Vagina (tissue), 2 donors: ENCODE measurements at regions not wholly inside any gene's neighbourhood (a gene's known extent, or its start where the extent isn't known, plus 50 kb on each side); places are given as distances from the start of the nearest gene placed in this dataset.

ENCODE experiments used
- DNase-seq, 2 donors: peaks; one replicate each; pipeline ENCODE4 v3.0.0-alpha.2; 2017; ENCODE audit errors: extremely low spot score in 2 of 2
- H3K27ac ChIP-seq: fragments of 200-600 bp; sonication (generic); one replicate; pipeline ENCODE4 v1.5.1; 2019
- H3K27me3 ChIP-seq: fragments of 200-600 bp; sonication (generic); one replicate; pipeline ENCODE4 v1.5.1; 2019
- H3K36me3 ChIP-seq, 2 donors: fragments of 200-600 bp; sonication (generic); one replicate each; pipeline ENCODE4 v1.5.1; 2017 to 2019
- H3K4me1 ChIP-seq: fragments of 200-600 bp; sonication (generic); one replicate; pipeline ENCODE4 v1.5.1; 2019
- H3K4me3 ChIP-seq, 2 donors: fragments of 200-600 bp; sonication (generic); 1 replicate in 1 of 2; 2 replicates in 1 of 2; pipeline ENCODE4 v1.5.1; 2016 to 2019
- H3K9me3 ChIP-seq: fragments of 200-600 bp; sonication (generic); one replicate; pipeline ENCODE4 v1.5.1; 2019
- POLR2A ChIP-seq, 2 donors: fragments of 450-650 bp; IDR thresholded peaks; one replicate each; pipeline ENCODE4 v1.6.1; 2017; ENCODE audit warnings: antibody characterized with exemption in 2 of 2, mild to moderate bottlenecking in 2 of 2, moderate library complexity in 2 of 2
- POLR2AphosphoS5 ChIP-seq, 2 donors: sonication (generic); formaldehyde crosslinking; IDR thresholded peaks; one replicate each; pipeline ENCODE4 v1.9.0; 2017; ENCODE audit warnings: antibody characterized with exemption in 2 of 2, mild to moderate bottlenecking in 2 of 2, low read depth in 1 of 2; ENCODE audit not compliant: insufficient read depth in 1 of 2
- intact Hi-C: fragments of 100-400 bp; cut with DNase I; formaldehyde crosslinking; loops from one replicate; pipeline ENCODE4 v1.15.1; 2023
- TF ChIP-seq, protein P1 (sequence below), 3 experiments: fragments of 450-650 bp in 2 of 3; fragments of 200-600 bp in 1 of 3; sonication (generic) in 1 of 3; IDR thresholded peaks; one replicate each; pipeline ENCODE4 v1.5.1; 2017 to 2019; ENCODE audit warnings: antibody characterized with exemption in 3 of 3, mild to moderate bottlenecking in 2 of 3, moderate library complexity in 2 of 3

GRCh38 chr5:176725521-176726280, 78.4 kb downstream of the TSPAN17 start:
- intact Hi-C loops: no loop called here
- H3K27me3 ChIP-seq: peaks cover 3% of the 10 kb centered on the region
- no peaks in the 10 kb centered on the region for H3K36me3 ChIP-seq
- DNase-seq: no peak
- no peaks in the 10 kb centered on the region for H3K4me1 ChIP-seq
- H3K4me3 ChIP-seq: no peak overlapping the region
- TF ChIP-seq POLR2AphosphoS5 (IDR thresholded peaks at IDR 0.05; ENCODE audit: insufficient read depth in 1 of 2, low read depth in 1 of 2) (no peak), POLR2A (IDR thresholded peaks at IDR 0.05) (no peak)
- TF ChIP-seq, protein P1, sequence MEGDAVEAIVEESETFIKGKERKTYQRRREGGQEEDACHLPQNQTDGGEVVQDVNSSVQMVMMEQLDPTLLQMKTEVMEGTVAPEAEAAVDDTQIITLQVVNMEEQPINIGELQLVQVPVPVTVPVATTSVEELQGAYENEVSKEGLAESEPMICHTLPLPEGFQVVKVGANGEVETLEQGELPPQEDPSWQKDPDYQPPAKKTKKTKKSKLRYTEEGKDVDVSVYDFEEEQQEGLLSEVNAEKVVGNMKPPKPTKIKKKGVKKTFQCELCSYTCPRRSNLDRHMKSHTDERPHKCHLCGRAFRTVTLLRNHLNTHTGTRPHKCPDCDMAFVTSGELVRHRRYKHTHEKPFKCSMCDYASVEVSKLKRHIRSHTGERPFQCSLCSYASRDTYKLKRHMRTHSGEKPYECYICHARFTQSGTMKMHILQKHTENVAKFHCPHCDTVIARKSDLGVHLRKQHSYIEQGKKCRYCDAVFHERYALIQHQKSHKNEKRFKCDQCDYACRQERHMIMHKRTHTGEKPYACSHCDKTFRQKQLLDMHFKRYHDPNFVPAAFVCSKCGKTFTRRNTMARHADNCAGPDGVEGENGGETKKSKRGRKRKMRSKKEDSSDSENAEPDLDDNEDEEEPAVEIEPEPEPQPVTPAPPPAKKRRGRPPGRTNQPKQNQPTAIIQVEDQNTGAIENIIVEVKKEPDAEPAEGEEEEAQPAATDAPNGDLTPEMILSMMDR (IDR thresholded peaks at IDR 0.05): no peak
- no peaks in the 10 kb centered on the region for H3K9me3 ChIP-seq
- H3K27ac ChIP-seq: no peak overlapping the region

DNA sequence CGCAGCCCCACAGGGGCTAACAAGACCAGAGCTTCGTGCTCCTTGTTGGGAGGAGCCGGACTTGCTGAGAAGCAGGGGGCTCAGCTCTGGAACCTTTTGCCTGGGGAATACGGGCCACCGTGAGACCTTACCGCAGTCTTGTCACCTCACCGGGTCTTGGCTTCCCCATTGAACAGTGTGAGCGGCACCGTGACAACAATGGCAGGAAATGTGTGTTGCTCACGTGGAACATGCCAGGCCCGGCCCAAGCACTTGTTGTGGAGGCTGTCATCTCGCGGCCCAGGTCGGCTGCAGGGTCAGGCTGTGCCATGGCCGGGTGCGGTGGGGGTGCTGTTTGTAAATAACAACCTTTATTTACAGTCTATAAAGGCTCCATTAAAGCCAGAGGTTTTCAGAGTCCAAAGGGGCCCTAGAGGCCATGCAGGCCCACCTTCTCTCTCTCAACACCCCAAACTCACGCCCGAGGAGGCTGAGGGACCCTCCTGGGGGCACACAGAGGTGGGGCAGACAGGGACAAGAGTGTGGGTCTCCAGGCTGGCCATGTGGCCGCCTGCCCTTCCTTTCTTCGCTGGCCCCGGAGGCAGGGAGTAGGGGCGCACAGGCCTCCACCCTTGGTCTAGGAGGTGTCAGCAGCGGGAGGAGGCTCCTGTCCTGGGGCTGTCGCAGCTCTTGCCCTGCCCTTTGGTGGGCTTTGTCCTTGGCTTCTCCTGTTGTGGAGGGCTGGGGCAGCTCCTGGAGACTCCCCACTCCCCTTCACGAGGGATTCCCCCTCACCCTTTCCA, 79.7 kb downstream of the TSPAN17 start:
- Histone ChIP-seq H3K36me3 (no peaks in the 10 kb centered on the region), H3K27me3 (peaks cover 3% of the 10 kb centered on the region), H3K27ac (no peak overlapping the region), H3K9me3 (no peaks in the 10 kb centered on the region), H3K4me1 (no peaks in the 10 kb centered on the region), H3K4me3 (no peak overlapping the region)
- TF ChIP-seq POLR2A (IDR thresholded peaks at IDR 0.05): no peak
- TF ChIP-seq, protein P1 (IDR thresholded peaks at IDR 0.05): no peak
- no peak for TF ChIP-seq POLR2AphosphoS5 (IDR thresholded peaks at IDR 0.05; ENCODE audit: insufficient read depth in 1 of 2, low read depth in 1 of 2)
- no peak for DNase-seq
- intact Hi-C loops: no loop called here

GRCh38 chr5:176727528-176727900, 80.2 kb downstream of the TSPAN17 start:
- Histone ChIP-seq H3K4me1 (no peaks in the 10 kb centered on the region), H3K36me3 (no peaks in the 10 kb centered on the region), H3K27ac (no peak overlapping the region), H3K4me3 (no peak overlapping the region), H3K27me3 (peaks cover 3% of the 10 kb centered on the region), H3K9me3 (no peaks in the 10 kb centered on the region)
- DNase-seq: no peak
- intact Hi-C loops: no loop called here
- TF ChIP-seq POLR2A (IDR thresholded peaks at IDR 0.05) (no peak), POLR2AphosphoS5 (IDR thresholded peaks at IDR 0.05; ENCODE audit: insufficient read depth in 1 of 2, low read depth in 1 of 2) (no peak)
- TF ChIP-seq, protein P1 (IDR thresholded peaks at IDR 0.05): no peak

DNA sequence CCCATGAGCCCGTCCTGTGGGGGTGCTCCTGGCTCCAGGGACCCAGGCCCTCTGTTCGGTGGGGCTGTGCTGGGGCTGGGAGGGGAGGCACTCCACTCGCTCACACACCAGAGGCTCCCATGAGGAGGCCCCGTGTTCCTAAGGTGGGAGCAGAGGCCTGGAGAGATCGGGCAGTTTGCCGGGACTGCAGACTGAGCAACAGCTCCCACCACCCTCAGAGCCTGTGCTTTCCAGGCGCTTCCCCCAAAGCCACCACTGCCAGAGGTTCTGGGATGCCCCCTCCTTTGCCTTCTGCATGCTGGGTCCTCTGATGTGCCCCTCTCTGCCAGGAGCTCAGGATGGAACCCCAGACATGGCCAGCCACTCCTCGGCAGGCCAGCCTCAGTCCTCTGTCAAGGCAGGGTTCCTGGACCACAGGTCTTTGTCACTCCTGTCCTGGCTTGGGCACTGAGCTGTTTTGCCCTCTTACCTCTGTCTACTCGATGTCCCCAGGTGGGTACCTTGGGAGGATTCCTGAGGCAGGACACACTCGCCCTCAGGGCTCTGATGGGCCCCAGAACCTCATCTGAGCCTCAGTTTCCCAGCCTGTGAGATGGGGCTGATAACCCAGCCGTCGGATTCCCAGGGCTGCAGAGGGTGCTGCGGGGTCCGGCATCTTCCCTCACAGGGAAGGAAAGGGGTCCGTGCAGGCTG, 80.8 kb downstream of the TSPAN17 start:
- Histone ChIP-seq H3K36me3 (no peaks in the 10 kb centered on the region), H3K4me1 (no peaks in the 10 kb centered on the region), H3K4me3 (no peak overlapping the region), H3K27me3 (peaks cover 3% of the 10 kb centered on the region), H3K9me3 (no peaks in the 10 kb centered on the region), H3K27ac (no peak overlapping the region)
- intact Hi-C loops: no loop called here
- DNase-seq: no peak
- TF ChIP-seq, protein P1 (IDR thresholded peaks at IDR 0.05): no peak
- TF ChIP-seq POLR2AphosphoS5 (IDR thresholded peaks at IDR 0.05; ENCODE audit: insufficient read depth in 1 of 2, low read depth in 1 of 2): no peak
- TF ChIP-seq POLR2A (IDR thresholded peaks at IDR 0.05): no peak
